Stimulated activated memory B cell treated with anti-CD40 and anti-IgM and Interleukin-4, amounts not matched to agents 10 μg/mL and 1 μg/mL and 100 μg/mL, for 72 hours (primary cell): ENCODE measurements at regions not wholly inside any gene's neighbourhood (a gene's known extent, or its start where the extent isn't known, plus 50 kb on each side); places are given as distances from the start of the nearest gene placed in this dataset.
A peak's percentile ranks its signal among the peaks of the same experiment; 100 is the strongest.
"Not testable (repeated sequence)": the region's sequence is repeated elsewhere in the genome, so short reads cannot be mapped to it uniquely, and the experiment has no call there.

ENCODE experiments used
- ATAC-seq: fragments of 150-1000 bp; cut with Tn5 transposase; 2 replicates; pipeline ENCODE4 v1.10.0; 2021
- H3K27ac Mint-ChIP-seq: one replicate; pipeline ENCODE4 v1.8.0; 2022; ENCODE audit warnings: mild to moderate bottlenecking, mixed read lengths
- H3K27me3 Mint-ChIP-seq: one replicate; pipeline ENCODE4 v1.8.0; 2022; ENCODE audit warnings: mixed read lengths
- H3K36me3 Mint-ChIP-seq: one replicate; pipeline ENCODE4 v1.8.0; 2022; ENCODE audit warnings: mixed read lengths
- H3K4me1 Mint-ChIP-seq: one replicate; pipeline ENCODE4 v1.8.0; 2022; ENCODE audit warnings: mixed read lengths
- H3K4me3 Mint-ChIP-seq: one replicate; pipeline ENCODE4 v1.8.0; 2022; ENCODE audit warnings: mild to moderate bottlenecking, moderate library complexity, mixed read lengths
- H3K9me3 Mint-ChIP-seq: one replicate; pipeline ENCODE4 v1.8.0; 2022; ENCODE audit warnings: mixed read lengths

- no peaks in the 10 kb centered on the region for H3K4me1 Mint-ChIP-seq
- no peak overlapping the region for H3K27ac Mint-ChIP-seq
- H3K4me3 Mint-ChIP-seq = no peak overlapping the region
- ATAC-seq = peak; percentile 64
- peaks cover 11% of the 10 kb centered on the region for H3K27me3 Mint-ChIP-seq
- H3K36me3 Mint-ChIP-seq = no peaks in the 10 kb centered on the region
- no peaks in the 10 kb centered on the region for H3K9me3 Mint-ChIP-seq
These were observed 143.5 kb upstream of the MAMLD1 start for GRCh38 chrX:150219374-150220185.

GRCh38 chrX:150223176-150224015 lies 139.7 kb upstream of the MAMLD1 start:
- Mint-ChIP-seq H3K4me1 (no peaks in the 10 kb centered on the region), H3K4me3 (no peak overlapping the region), H3K36me3 (no peaks in the 10 kb centered on the region), H3K9me3 (no peaks in the 10 kb centered on the region), H3K27ac (no peak overlapping the region), H3K27me3 (peaks cover 19% of the 10 kb centered on the region)
- no peak for ATAC-seq

GRCh38 chrX:150224676-150225075 lies 138.4 kb upstream of the MAMLD1 start:
- no peaks in the 10 kb centered on the region for H3K36me3 Mint-ChIP-seq
- peaks cover 21% of the 10 kb centered on the region for H3K27me3 Mint-ChIP-seq

GRCh38 chrX:150225266-150225665 lies 137.9 kb upstream of the MAMLD1 start:
- no peaks in the 10 kb centered on the region for H3K36me3 Mint-ChIP-seq
- ATAC-seq = no peak
- H3K27ac Mint-ChIP-seq = no peak overlapping the region
- H3K27me3 Mint-ChIP-seq = peaks cover 21% of the 10 kb centered on the region
- H3K4me3 Mint-ChIP-seq = no peak overlapping the region
- H3K9me3 Mint-ChIP-seq = no peaks in the 10 kb centered on the region
- no peaks in the 10 kb centered on the region for H3K4me1 Mint-ChIP-seq

More at GRCh38 chrX:150224676-150225075, 138.4 kb upstream of the MAMLD1 start:
- Mint-ChIP-seq H3K4me1 (no peaks in the 10 kb centered on the region), H3K4me3 (no peak overlapping the region), H3K9me3 (no peaks in the 10 kb centered on the region), H3K27ac (no peak overlapping the region)
- ATAC-seq = no peak

GRCh38 chrX:150225756-150226155 lies 137.4 kb upstream of the MAMLD1 start:
- H3K9me3 Mint-ChIP-seq = no peaks in the 10 kb centered on the region
- H3K36me3 Mint-ChIP-seq = no peaks in the 10 kb centered on the region
- H3K4me3 Mint-ChIP-seq = no peak overlapping the region
- no peak overlapping the region for H3K27ac Mint-ChIP-seq
- peaks cover 21% of the 10 kb centered on the region for H3K27me3 Mint-ChIP-seq
- H3K4me1 Mint-ChIP-seq = no peaks in the 10 kb centered on the region
- no peak for ATAC-seq

GRCh38 chrX:150226223-150226965 lies 136.7 kb upstream of the MAMLD1 start:
- ATAC-seq = no peak
- H3K27ac Mint-ChIP-seq = no peak overlapping the region
- H3K4me1 Mint-ChIP-seq = no peaks in the 10 kb centered on the region
- H3K36me3 Mint-ChIP-seq = no peaks in the 10 kb centered on the region
- H3K27me3 Mint-ChIP-seq = peaks cover 21% of the 10 kb centered on the region
- H3K4me3 Mint-ChIP-seq = no peak overlapping the region
- no peaks in the 10 kb centered on the region for H3K9me3 Mint-ChIP-seq

- Mint-ChIP-seq H3K9me3 (no peaks in the 10 kb centered on the region), H3K4me1 (no peaks in the 10 kb centered on the region), H3K27me3 (peaks cover 14% of the 10 kb centered on the region), H3K36me3 (no peaks in the 10 kb centered on the region), H3K4me3 (no peak overlapping the region), H3K27ac (no peak overlapping the region)
- no peak for ATAC-seq
These were observed 135.7 kb upstream of the MAMLD1 start for GRCh38 chrX:150227321-150227860.

GRCh38 chrX:150227873-150228410 lies 135.2 kb upstream of the MAMLD1 start:
- Mint-ChIP-seq H3K27me3 (peaks cover 11% of the 10 kb centered on the region), H3K27ac (no peak overlapping the region), H3K36me3 (no peaks in the 10 kb centered on the region), H3K4me3 (no peak overlapping the region), H3K9me3 (no peaks in the 10 kb centered on the region), H3K4me1 (no peaks in the 10 kb centered on the region)
- no peak for ATAC-seq

- no peaks in the 10 kb centered on the region for H3K9me3 Mint-ChIP-seq
- H3K4me1 Mint-ChIP-seq = no peaks in the 10 kb centered on the region
- H3K36me3 Mint-ChIP-seq = no peaks in the 10 kb centered on the region
- H3K4me3 Mint-ChIP-seq = no peak overlapping the region
- peaks cover 11% of the 10 kb centered on the region for H3K27me3 Mint-ChIP-seq
- H3K27ac Mint-ChIP-seq = no peak overlapping the region
- ATAC-seq = no peak
These were observed 134.7 kb upstream of the MAMLD1 start for GRCh38 chrX:150228431-150228830.

- H3K9me3 Mint-ChIP-seq = no peaks in the 10 kb centered on the region
- H3K4me3 Mint-ChIP-seq = no peak overlapping the region
- H3K4me1 Mint-ChIP-seq = no peaks in the 10 kb centered on the region
- ATAC-seq = no peak
- no peak overlapping the region for H3K27ac Mint-ChIP-seq
- no peaks in the 10 kb centered on the region for H3K36me3 Mint-ChIP-seq
- H3K27me3 Mint-ChIP-seq = peaks cover 11% of the 10 kb centered on the region
These were observed 134.1 kb upstream of the MAMLD1 start for GRCh38 chrX:150229030-150229429.

GRCh38 chrX:150229481-150229880 lies 133.6 kb upstream of the MAMLD1 start:
- no peaks in the 10 kb centered on the region for H3K9me3 Mint-ChIP-seq
- ATAC-seq = no peak
- H3K4me3 Mint-ChIP-seq = no peak overlapping the region
- H3K36me3 Mint-ChIP-seq = no peaks in the 10 kb centered on the region
- H3K27me3 Mint-ChIP-seq = peaks cover 11% of the 10 kb centered on the region
- H3K4me1 Mint-ChIP-seq = no peaks in the 10 kb centered on the region
- no peak overlapping the region for H3K27ac Mint-ChIP-seq

GRCh38 chrX:150230952-150231351 lies 132.2 kb upstream of the MAMLD1 start:
- H3K36me3 Mint-ChIP-seq, H3K9me3 Mint-ChIP-seq, H3K4me3 Mint-ChIP-seq, H3K4me1 Mint-ChIP-seq, H3K27ac Mint-ChIP-seq, ATAC-seq: not testable (repeated sequence)
- H3K27me3 Mint-ChIP-seq = peaks cover 11% of the 10 kb centered on the region

GRCh38 chrX:150231368-150231767 lies 131.7 kb upstream of the MAMLD1 start:
- H3K27me3 Mint-ChIP-seq = peaks cover 11% of the 10 kb centered on the region
- not testable (repeated sequence) for ATAC-seq, H3K9me3 Mint-ChIP-seq

GRCh38 chrX:150232222-150232621 lies 130.9 kb upstream of the MAMLD1 start:
- not testable (repeated sequence) for H3K4me1 Mint-ChIP-seq, ATAC-seq, H3K4me3 Mint-ChIP-seq, H3K9me3 Mint-ChIP-seq, H3K36me3 Mint-ChIP-seq, H3K27ac Mint-ChIP-seq
- H3K27me3 Mint-ChIP-seq = peaks cover 11% of the 10 kb centered on the region

More at GRCh38 chrX:150231368-150231767, 131.7 kb upstream of the MAMLD1 start:
- H3K27ac Mint-ChIP-seq, H3K36me3 Mint-ChIP-seq, H3K4me3 Mint-ChIP-seq, H3K4me1 Mint-ChIP-seq: not testable (repeated sequence)

- no peak for ATAC-seq
- H3K36me3 Mint-ChIP-seq = no peaks in the 10 kb centered on the region
- H3K4me3 Mint-ChIP-seq = no peak overlapping the region
- H3K27ac Mint-ChIP-seq = no peak overlapping the region
- no peaks in the 10 kb centered on the region for H3K27me3 Mint-ChIP-seq
- no peaks in the 10 kb centered on the region for H3K4me1 Mint-ChIP-seq
- H3K9me3 Mint-ChIP-seq = no peaks in the 10 kb centered on the region
These were observed 129.0 kb upstream of the MAMLD1 start for GRCh38 chrX:150234126-150234525.
